SH-SY5Y (cell line): ENCODE measurements at regions not wholly inside any gene's neighbourhood (a gene's known extent, or its start where the extent isn't known, plus 50 kb on each side); places are given as distances from the start of the nearest gene placed in this dataset.

Experiments used
- GATA2 ChIP-seq: IDR thresholded peaks from 2 replicates; pipeline ENCODE4 v1.6.1; 2011; ENCODE audit warnings: mild to moderate bottlenecking, low read depth, low read length
- GATA3 ChIP-seq: IDR thresholded peaks from 2 replicates; pipeline ENCODE4 v1.6.1; 2011; ENCODE audit warnings: low read depth, mild to moderate bottlenecking, low read length, moderate library complexity

- TF ChIP-seq GATA3 (no peak), GATA2 (no peak)
Observed at GRCh38 chr7:118974836-118975235, 750.3 kb downstream of the ANKRD7 start.
